Activated T-helper 1 cell treated with Interleukin-2 at 50 U/mL for 16 hours (primary cell): ENCODE measurements at regions not wholly inside any gene's neighbourhood (a gene's known extent, or its start where the extent isn't known, plus 50 kb on each side); places are given as distances from the start of the nearest gene placed in this dataset.

Experiments used
- DNase-seq: peaks from one replicate; pipeline ENCODE4 v3.0.0-alpha.2; 2020; ENCODE audit warnings: low read depth

GRCh38 chr6:139801571-139802321 is 427.3 kb upstream of the CITED2 start:
- DNase-seq: no peak

DNA sequence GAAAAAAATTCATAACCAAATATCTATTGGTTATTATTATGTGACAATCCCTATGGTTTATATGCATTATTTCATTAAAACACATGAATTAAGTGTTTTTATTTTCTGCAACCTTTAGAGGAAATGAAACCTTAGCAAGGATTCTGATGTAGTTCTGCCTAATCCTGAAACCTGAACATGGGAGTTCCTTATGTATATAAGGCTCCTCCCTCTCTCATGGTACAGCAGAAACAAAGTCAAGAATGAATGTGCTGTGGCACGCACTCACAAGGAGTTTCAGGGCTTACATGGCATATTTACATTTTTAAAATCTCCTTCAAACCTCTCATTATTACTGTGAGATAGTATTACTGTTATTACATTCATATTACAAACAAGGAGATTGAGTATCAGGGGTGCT is 426.4 kb upstream of the CITED2 start:
- DNase-seq: no peak

DNA sequence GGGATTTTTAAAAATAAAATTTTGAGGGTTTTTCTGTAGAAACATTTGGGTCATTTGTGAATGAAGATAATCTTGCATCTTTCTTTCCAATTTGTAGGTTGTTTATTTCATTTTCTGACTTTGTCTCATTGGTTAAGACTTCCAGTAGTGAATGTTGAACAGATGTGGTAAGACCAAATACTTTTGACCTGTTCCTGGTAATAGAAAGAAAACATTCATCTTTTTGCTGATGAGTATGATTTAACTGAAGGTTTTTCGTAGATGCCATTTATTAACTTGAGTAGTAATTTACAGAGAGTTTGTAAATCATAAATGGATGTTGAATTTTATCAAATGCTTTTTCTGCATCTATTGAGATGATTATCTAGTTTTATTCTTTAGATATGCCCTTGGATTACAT is 416.1 kb upstream of the CITED2 start:
- no peak for DNase-seq

GRCh38 chr6:139784222-139784769 is 409.8 kb upstream of the CITED2 start:
- no peak for DNase-seq

GRCh38 chr6:139779988-139780774 is 405.7 kb upstream of the CITED2 start:
- DNase-seq: no peak

DNA sequence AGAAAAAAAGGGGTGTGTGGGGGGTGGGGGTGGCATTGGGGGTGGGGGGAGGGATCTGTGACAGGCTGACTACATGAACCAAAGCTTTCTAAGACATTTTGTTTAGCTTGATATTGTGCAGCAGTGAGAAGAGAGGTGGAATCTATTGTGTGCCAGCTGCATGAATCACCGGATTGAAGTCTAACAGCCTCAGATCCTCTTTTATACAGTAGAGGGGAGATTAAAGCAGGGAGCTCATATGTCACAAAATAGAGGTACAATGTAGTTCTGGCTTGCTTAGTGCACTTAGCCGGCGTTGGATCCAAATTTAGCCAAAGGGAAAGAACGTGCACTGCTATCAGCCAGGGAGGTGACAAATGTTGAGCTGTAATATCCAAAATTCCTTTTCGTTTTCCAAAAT is 404.2 kb upstream of the CITED2 start:
- no peak for DNase-seq

GRCh38 chr6:139778106-139778505 is 403.7 kb upstream of the CITED2 start:
- DNase-seq: no peak

GRCh38 chr6:139777202-139777970 is 402.9 kb upstream of the CITED2 start:
- DNase-seq: no peak

DNA sequence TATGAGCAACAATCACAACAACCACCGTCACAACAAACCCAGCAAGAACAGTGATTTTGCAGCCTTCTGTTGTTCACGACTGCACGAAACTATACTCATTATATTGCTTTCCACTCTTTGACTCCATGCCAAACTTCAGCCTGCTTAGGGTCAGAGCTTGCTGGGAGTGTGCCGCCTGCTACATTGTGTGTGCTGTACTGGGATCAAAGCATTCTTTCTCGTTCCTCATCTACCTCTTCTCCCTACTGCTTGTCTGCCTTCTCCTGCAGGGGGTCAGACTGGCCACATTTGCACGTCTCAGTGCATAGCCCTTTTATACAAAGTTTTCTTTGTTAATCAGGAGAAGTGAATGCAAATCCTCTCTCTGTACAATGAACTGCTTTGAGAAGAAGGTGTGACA is 401.6 kb upstream of the CITED2 start:
- DNase-seq: no peak

- no peak for DNase-seq
Observed at GRCh38 chr6:139768196-139768595, 393.7 kb upstream of the CITED2 start.

DNA sequence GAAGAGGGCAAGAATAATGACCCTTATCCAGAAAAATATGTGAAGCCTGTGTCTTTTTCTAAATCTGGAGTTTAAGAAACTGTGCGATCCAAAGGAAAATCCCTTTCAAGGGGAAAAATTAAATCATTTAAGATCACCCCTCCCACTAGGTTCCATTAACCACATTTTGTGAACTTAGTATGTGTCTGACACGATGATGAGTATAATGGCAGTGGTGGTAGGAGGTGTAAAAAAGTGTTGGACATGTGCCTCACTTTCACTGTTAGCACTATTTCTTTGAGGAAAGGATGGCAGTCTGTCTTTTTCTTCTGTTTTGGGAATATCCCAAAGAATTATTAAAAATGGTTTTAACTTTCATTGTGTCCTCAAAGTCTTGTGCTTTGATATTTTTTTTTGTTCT is 392.3 kb upstream of the CITED2 start:
- no peak for DNase-seq

DNA sequence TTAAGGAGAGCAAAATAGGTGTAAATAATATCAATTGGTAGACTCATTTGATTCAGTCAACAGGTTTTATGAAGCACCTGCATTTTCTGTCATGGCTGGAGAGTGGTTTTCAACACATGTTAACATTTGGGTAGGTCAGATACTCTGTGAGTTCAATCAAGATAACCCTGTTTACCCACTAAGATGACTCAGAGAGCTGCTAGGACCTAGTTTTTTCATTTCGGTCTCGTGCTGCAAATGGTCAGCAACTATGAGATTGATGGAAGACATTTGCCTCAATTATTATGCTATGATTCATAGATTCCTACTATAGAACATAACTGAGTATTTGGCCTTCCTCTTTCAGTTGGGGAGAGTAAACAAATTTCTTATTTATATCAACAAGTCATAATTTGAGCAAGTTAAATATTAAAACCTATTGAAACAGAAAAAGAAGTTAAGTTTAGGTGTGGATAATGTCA is 391.4 kb upstream of the CITED2 start:
- DNase-seq: no peak

GRCh38 chr6:139764498-139764986 is 390.1 kb upstream of the CITED2 start:
- DNase-seq: no peak

GRCh38 chr6:139763468-139764210 is 389.2 kb upstream of the CITED2 start:
- DNase-seq: no peak

DNA sequence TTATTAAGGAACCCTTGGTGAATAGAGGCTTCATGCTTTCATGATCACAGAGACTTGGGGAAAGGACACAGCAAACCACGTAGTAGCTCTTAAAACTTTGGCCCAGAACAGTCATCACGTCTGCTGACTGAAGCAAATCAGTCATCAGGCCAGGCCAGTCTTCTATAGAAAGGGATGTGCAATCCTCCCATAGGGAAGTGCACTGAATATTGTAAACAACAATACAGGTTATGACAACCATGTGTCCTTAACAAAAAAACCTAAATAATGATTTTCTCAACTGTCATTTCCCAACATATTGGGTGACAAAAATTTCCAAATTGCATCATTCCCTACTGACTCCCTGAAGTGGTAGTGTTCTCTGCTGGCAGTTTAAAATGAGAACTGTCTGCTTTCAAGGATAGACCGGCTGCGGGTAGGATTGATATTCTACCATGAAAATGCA is 388.2 kb upstream of the CITED2 start:
- no peak for DNase-seq

- DNase-seq: no peak
Observed at GRCh38 chr6:139760128-139760527, 385.7 kb upstream of the CITED2 start.

GRCh38 chr6:139759086-139759485 is 384.6 kb upstream of the CITED2 start:
- no peak for DNase-seq

- DNase-seq: no peak
Observed at GRCh38 chr6:139758209-139758611, 383.8 kb upstream of the CITED2 start.

GRCh38 chr6:139757784-139758183 is 383.3 kb upstream of the CITED2 start:
- DNase-seq: no peak

DNA sequence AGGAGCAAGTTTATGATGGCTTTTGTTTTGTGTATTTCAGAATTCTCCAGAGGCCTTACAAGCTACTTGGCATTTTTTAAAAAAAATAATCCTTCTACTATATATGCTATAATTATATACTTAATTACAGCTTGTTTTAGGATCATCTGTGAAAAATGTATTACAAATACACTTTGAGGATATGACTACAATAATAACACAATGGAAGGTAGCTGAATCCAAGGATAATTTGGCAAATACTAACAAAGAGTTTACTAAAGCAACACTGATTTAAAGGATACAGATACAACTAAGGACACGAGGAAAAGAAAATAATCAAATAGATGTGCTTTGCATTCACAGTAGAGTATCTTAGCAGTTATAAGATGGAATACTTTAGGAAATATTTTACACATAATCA is 381.9 kb upstream of the CITED2 start:
- DNase-seq: no peak
